ENCODE measurements at regions not wholly inside any gene's neighbourhood (a gene's known extent, or its start where the extent isn't known, plus 50 kb on each side); places are given as distances from the start of the nearest gene placed in this dataset.

GRCh38 chr10:94266091-94266490 is 96.6 kb downstream of the NOC3L start:
- no peak for DNase-seq (ENCODE audit: low spot score in 2 of 2)
- no peaks in the 10 kb centered on the region for H3K4me1 ChIP-seq
- no peaks in the 10 kb centered on the region for H3K27me3 ChIP-seq
- no peak overlapping the region for H3K27ac ChIP-seq
- no peaks in the 10 kb centered on the region for H3K36me3 ChIP-seq
- H3K4me3 ChIP-seq: no peak overlapping the region
- WGBS: 49% methylated on average over 2 of the region's 2 CpGs
- H3K9me3 ChIP-seq: no peaks in the 10 kb centered on the region
- TF ChIP-seq POLR2A (IDR thresholded peaks at IDR 0.05) (no peak), EP300 (IDR thresholded peaks at IDR 0.05) (no peak), CTCF (IDR thresholded peaks at IDR 0.05) (no peak), POLR2AphosphoS5 (IDR thresholded peaks at IDR 0.05) (no peak)

- no peak overlapping the region for H3K4me3 ChIP-seq
- no peak overlapping the region for H3K27ac ChIP-seq
- H3K27me3 ChIP-seq: no peaks in the 10 kb centered on the region
- no peak for TF ChIP-seq EP300 (IDR thresholded peaks at IDR 0.05)
- TF ChIP-seq CTCF (IDR thresholded peaks at IDR 0.05): no peak
- TF ChIP-seq POLR2AphosphoS5 (IDR thresholded peaks at IDR 0.05): no peak
- TF ChIP-seq POLR2A (IDR thresholded peaks at IDR 0.05): no peak
- 88% methylated on average over 6 of the region's 6 CpGs for WGBS
- no peaks in the 10 kb centered on the region for H3K36me3 ChIP-seq
- no peak for DNase-seq (ENCODE audit: low spot score in 2 of 2)
- no peaks in the 10 kb centered on the region for H3K9me3 ChIP-seq
- H3K4me1 ChIP-seq: no peaks in the 10 kb centered on the region
Measured at GRCh38 chr10:94268652-94269051, 94.1 kb downstream of the NOC3L start.

GRCh38 chr10:94274142-94274787 is 88.5 kb downstream of the NOC3L start:
- no peak overlapping the region for H3K4me3 ChIP-seq
- TF ChIP-seq POLR2A (IDR thresholded peaks at IDR 0.05) (no peak), EP300 (IDR thresholded peaks at IDR 0.05) (no peak), CTCF (IDR thresholded peaks at IDR 0.05) (no peak)
- DNase-seq (ENCODE audit: low spot score in 2 of 2): peak in 1 of 2 donors; percentile 64
- 66% methylated on average over 6 of the region's 6 CpGs for WGBS
- H3K27ac ChIP-seq: no peak overlapping the region
- no peaks in the 10 kb centered on the region for H3K27me3 ChIP-seq
- H3K36me3 ChIP-seq: no peaks in the 10 kb centered on the region
- H3K9me3 ChIP-seq: no peaks in the 10 kb centered on the region
- no peaks in the 10 kb centered on the region for H3K4me1 ChIP-seq

- no peaks in the 10 kb centered on the region for H3K36me3 ChIP-seq
- no peak for DNase-seq (ENCODE audit: low spot score in 2 of 2)
- no peaks in the 10 kb centered on the region for H3K27me3 ChIP-seq
- no peaks in the 10 kb centered on the region for H3K4me1 ChIP-seq
- no peaks in the 10 kb centered on the region for H3K9me3 ChIP-seq
- WGBS: 82% methylated on average over 3 of the region's 3 CpGs
- no peak overlapping the region for H3K4me3 ChIP-seq
- no peak for TF ChIP-seq POLR2AphosphoS5 (IDR thresholded peaks at IDR 0.05)
- no peak for TF ChIP-seq CTCF (IDR thresholded peaks at IDR 0.05)
- TF ChIP-seq POLR2A (IDR thresholded peaks at IDR 0.05): no peak
- no peak for TF ChIP-seq EP300 (IDR thresholded peaks at IDR 0.05)
- no peak overlapping the region for H3K27ac ChIP-seq
Measured at GRCh38 chr10:94276140-94276539, 86.6 kb downstream of the NOC3L start.

GRCh38 chr10:94277450-94277849 is 85.3 kb downstream of the NOC3L start:
- WGBS: 85% methylated on average over 6 of the region's 6 CpGs
- no peaks in the 10 kb centered on the region for H3K4me1 ChIP-seq
- H3K36me3 ChIP-seq: no peaks in the 10 kb centered on the region
- H3K4me3 ChIP-seq: no peak overlapping the region
- TF ChIP-seq POLR2AphosphoS5 (IDR thresholded peaks at IDR 0.05) (no peak), CTCF (IDR thresholded peaks at IDR 0.05) (no peak), POLR2A (IDR thresholded peaks at IDR 0.05) (no peak)
- H3K9me3 ChIP-seq: no peaks in the 10 kb centered on the region
- H3K27me3 ChIP-seq: no peaks in the 10 kb centered on the region
- no peak overlapping the region for H3K27ac ChIP-seq
- no peak for DNase-seq (ENCODE audit: low spot score in 2 of 2)
